Vagina (tissue), 2 donors: ENCODE measurements at regions not wholly inside any gene's neighbourhood (a gene's known extent, or its start where the extent isn't known, plus 50 kb on each side); places are given as distances from the start of the nearest gene placed in this dataset.

ENCODE experiments used
- POLR2A ChIP-seq, 2 donors: fragments of 450-650 bp; IDR thresholded peaks; one replicate each; pipeline ENCODE4 v1.6.1; 2017; ENCODE audit warnings: antibody characterized with exemption in 2 of 2, mild to moderate bottlenecking in 2 of 2, moderate library complexity in 2 of 2
- TF ChIP-seq, protein P1 (sequence below), 3 experiments: fragments of 450-650 bp in 2 of 3; fragments of 200-600 bp in 1 of 3; sonication (generic) in 1 of 3; IDR thresholded peaks; one replicate each; pipeline ENCODE4 v1.5.1; 2017 to 2019; ENCODE audit warnings: antibody characterized with exemption in 3 of 3, mild to moderate bottlenecking in 2 of 3, moderate library complexity in 2 of 3

DNA sequence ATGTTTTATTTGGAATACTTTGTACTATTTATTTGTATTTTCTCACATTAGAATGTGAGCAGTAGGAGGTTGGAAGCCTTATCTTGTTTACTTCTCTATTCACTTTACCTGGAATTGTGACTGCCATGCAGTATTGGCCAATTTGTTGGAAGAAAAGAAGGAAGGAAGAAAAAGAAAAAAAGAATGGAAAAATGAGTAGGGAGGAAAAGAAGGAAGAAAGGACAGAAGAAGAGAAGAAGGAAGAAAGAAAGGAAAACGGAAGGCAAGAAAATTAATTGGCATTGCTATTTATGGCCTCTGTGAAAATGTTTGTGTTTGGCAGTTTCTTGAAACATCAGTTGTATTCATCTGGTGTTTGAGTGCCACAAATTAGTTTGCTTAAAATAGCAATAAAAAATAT is 575.2 kb upstream of the ZNF608 start:
- TF ChIP-seq, protein P1, sequence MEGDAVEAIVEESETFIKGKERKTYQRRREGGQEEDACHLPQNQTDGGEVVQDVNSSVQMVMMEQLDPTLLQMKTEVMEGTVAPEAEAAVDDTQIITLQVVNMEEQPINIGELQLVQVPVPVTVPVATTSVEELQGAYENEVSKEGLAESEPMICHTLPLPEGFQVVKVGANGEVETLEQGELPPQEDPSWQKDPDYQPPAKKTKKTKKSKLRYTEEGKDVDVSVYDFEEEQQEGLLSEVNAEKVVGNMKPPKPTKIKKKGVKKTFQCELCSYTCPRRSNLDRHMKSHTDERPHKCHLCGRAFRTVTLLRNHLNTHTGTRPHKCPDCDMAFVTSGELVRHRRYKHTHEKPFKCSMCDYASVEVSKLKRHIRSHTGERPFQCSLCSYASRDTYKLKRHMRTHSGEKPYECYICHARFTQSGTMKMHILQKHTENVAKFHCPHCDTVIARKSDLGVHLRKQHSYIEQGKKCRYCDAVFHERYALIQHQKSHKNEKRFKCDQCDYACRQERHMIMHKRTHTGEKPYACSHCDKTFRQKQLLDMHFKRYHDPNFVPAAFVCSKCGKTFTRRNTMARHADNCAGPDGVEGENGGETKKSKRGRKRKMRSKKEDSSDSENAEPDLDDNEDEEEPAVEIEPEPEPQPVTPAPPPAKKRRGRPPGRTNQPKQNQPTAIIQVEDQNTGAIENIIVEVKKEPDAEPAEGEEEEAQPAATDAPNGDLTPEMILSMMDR (IDR thresholded peaks at IDR 0.05), result no peak
- no peak for TF ChIP-seq POLR2A (IDR thresholded peaks at IDR 0.05)
